CD14-positive monocyte (primary cell): ENCODE measurements at regions not wholly inside any gene's neighbourhood (a gene's known extent, or its start where the extent isn't known, plus 50 kb on each side); places are given as distances from the start of the nearest gene placed in this dataset.
"Not testable (repeated sequence)": the region's sequence is repeated elsewhere in the genome, so short reads cannot be mapped to it uniquely, and the experiment has no call there.

Source experiments
- DNase-seq, 3 donors: peaks; one replicate each; pipeline ENCODE4 v3.0.0-alpha.2; 2011 to 2022
- H2AFZ ChIP-seq: 2 replicates; pipeline ENCODE4 v1.6.0; 2012; ENCODE audit warnings: mild to moderate bottlenecking, low read depth, low read length, inconsistent platforms; ENCODE audit not compliant: insufficient read depth, poor library complexity, severe bottlenecking
- H3K27ac ChIP-seq, 2 donors: 1 replicate in 1 of 2; 2 replicates in 1 of 2; pipeline ENCODE4 v1.5.1; 2012 to 2013; ENCODE audit warnings: low read length in 2 of 2, control low read depth in 1 of 2, inconsistent platforms in 1 of 2, low read depth in 1 of 2, mild to moderate bottlenecking in 1 of 2
- H3K27me3 ChIP-seq, 2 donors: one replicate each; pipeline versions ENCODE4 v1.6.0 to v1.6.1; 2011 to 2013; ENCODE audit warnings: low read length in 2 of 2; ENCODE audit not compliant: control insufficient read depth in 2 of 2, insufficient read depth in 2 of 2
- H3K36me3 ChIP-seq, 2 donors: replicated peaks in 1 of 2; 1 replicate in 1 of 2; 2 replicates in 1 of 2; pipeline versions ENCODE4 v1.5.1 to v1.6.1; 2012 to 2013; ENCODE audit warnings: low read length in 2 of 2, control low read depth in 1 of 2, inconsistent platforms in 1 of 2, mild to moderate bottlenecking in 1 of 2; ENCODE audit not compliant: insufficient read depth in 2 of 2, control insufficient read depth in 1 of 2
- H3K4me1 ChIP-seq, 2 donors: 1 replicate in 1 of 2; 2 replicates in 1 of 2; pipeline versions ENCODE4 v1.5.1 to v1.6.1; 2012 to 2013; ENCODE audit warnings: low read length in 2 of 2, control low read depth in 1 of 2, inconsistent platforms in 1 of 2, mild to moderate bottlenecking in 1 of 2, moderate library complexity in 1 of 2; ENCODE audit not compliant: insufficient read depth in 2 of 2, control insufficient read depth in 1 of 2
- H3K4me2 ChIP-seq: replicated peaks from 2 replicates; pipeline ENCODE3; 2012; ENCODE audit warnings: low read length, moderate library complexity, mild to moderate bottlenecking; ENCODE audit not compliant: poor library complexity, severe bottlenecking; ENCODE audit errors: extremely low read depth
- H3K4me3 ChIP-seq, 3 experiments: fragments of 200-600 bp in 1 of 3; sonication (generic) in 1 of 3; replicated peaks in 1 of 3; 1 replicate in 2 of 3; 2 replicates in 1 of 3; pipeline ENCODE4 v1.5.1; 2011 to 2013; ENCODE audit warnings: low read length in 3 of 3, mild to moderate bottlenecking in 3 of 3, control low read depth in 2 of 3, low read depth in 2 of 3, inconsistent platforms in 1 of 3, moderate library complexity in 1 of 3
- H3K79me2 ChIP-seq: 2 replicates; pipeline ENCODE4 v1.6.0; 2012; ENCODE audit warnings: mild to moderate bottlenecking, control low read depth, inconsistent platforms, low read length, moderate library complexity; ENCODE audit not compliant: insufficient read depth
- H3K9ac ChIP-seq: 2 replicates; pipeline ENCODE4 v1.6.0; 2017; ENCODE audit warnings: low read length, mild to moderate bottlenecking; ENCODE audit not compliant: insufficient read depth, poor library complexity, severe bottlenecking
- H3K9me3 ChIP-seq, 2 donors: replicated peaks in 1 of 2; 1 replicate in 1 of 2; 2 replicates in 1 of 2; pipeline versions ENCODE4 v1.5.1 to v1.6.1; 2012 to 2013; ENCODE audit warnings: low read length in 2 of 2, control low read depth in 1 of 2; ENCODE audit not compliant: control insufficient read depth in 1 of 2, insufficient read depth in 1 of 2
- H4K20me1 ChIP-seq: 2 replicates; pipeline ENCODE4 v1.6.0; 2012; ENCODE audit warnings: mild to moderate bottlenecking, low read length, control low read depth, moderate library complexity; ENCODE audit not compliant: insufficient read depth
- H3K27ac Mint-ChIP-seq, 7 donors: one replicate each; pipeline ENCODE4 v1.8.0; 2020; ENCODE audit warnings: mild to moderate bottlenecking in 7 of 7, mixed read lengths in 7 of 7, moderate library complexity in 6 of 7, inconsistent platforms in 2 of 7
- H3K27me3 Mint-ChIP-seq, 3 donors: one replicate each; pipeline ENCODE4 v1.8.0; 2021 to 2022; ENCODE audit warnings: low read depth in 3 of 3, mild to moderate bottlenecking in 3 of 3, mixed read lengths in 3 of 3, moderate library complexity in 3 of 3, inconsistent platforms in 1 of 3
- H3K36me3 Mint-ChIP-seq, 2 donors: one replicate each; pipeline ENCODE4 v1.8.0; 2020; ENCODE audit warnings: mixed read lengths in 2 of 2, inconsistent platforms in 1 of 2, mild to moderate bottlenecking in 1 of 2
- H3K4me1 Mint-ChIP-seq: one replicate; pipeline ENCODE4 v1.8.0; 2020; ENCODE audit warnings: mild to moderate bottlenecking, mixed read lengths
- H3K4me3 Mint-ChIP-seq, 2 donors: one replicate each; pipeline ENCODE4 v1.8.0; 2020; ENCODE audit warnings: mild to moderate bottlenecking in 2 of 2, mixed read lengths in 2 of 2, moderate library complexity in 1 of 2
- H3K9me3 Mint-ChIP-seq, 7 donors: one replicate each; pipeline ENCODE4 v1.8.0; 2020 to 2022; ENCODE audit warnings: mixed read lengths in 7 of 7, mild to moderate bottlenecking in 6 of 7, moderate library complexity in 6 of 7, inconsistent platforms in 2 of 7
- CTCF ChIP-seq: fragments of 200-600 bp; IDR thresholded peaks from one replicate; pipeline ENCODE4 v1.8.0; 2022; ENCODE audit warnings: antibody characterized with exemption, mild to moderate bottlenecking
- WGBS: methylation state at CpG from one replicate; pipeline ENCODE4 v1.1.5; 2013; ENCODE audit warnings: missing lambda C conversion rate; ENCODE audit not compliant: insufficient coverage; 5-methylcytosine and 5-hydroxymethylcytosine counted together
- intact Hi-C, 2 donors: fragments of 100-400 bp; cut with micrococcal nuclease; formaldehyde crosslinking; loops; one replicate each; pipeline versions ENCODE4 v1.15.0 to v1.15.1; 2023

DNA sequence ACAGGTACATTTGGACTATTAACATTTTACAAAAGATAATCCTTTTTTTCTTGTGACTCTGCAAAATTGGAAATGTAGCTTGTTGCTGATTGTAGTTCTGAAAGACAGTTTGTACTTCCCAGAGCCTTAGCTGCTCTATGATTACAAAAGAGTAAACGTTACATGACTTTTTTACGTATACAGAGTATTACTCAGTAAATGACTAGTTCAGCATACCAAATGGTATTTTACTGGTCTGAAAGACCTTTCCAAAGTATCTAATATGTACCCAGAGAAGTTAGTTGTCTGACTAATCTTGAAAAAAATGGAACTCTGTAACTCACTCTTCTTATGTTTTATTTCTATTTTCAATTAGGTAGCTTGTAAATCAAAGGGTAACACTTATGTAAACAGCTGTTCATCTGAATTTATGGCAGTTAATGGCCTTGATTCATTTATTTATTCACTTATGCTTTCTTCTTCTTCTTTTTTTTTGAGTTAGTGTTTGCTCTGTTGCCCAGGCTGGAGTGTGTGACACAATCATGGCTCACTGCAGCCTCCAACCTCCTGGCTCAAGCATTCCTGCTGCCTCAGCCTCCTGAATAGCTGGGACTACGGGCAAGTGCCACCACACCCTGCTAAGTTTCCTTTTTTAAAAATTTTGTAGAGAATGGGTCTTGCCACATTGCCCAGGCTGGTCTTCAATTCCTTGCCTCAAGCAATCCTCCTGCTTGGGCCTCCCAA, 151.7 kb downstream of the C3orf38 start:
- Histone ChIP-seq H3K9me3 (peaks cover 5% of the 10 kb centered on the region in 2 donors), H3K4me2 (no peak overlapping the region), H3K27ac (no peak overlapping the region), H2AFZ (no peak overlapping the region), H4K20me1 (no peaks in the 10 kb centered on the region), H3K4me1 (no peaks in the 10 kb centered on the region), H3K36me3 (no peaks in the 10 kb centered on the region), H3K27me3 (no peaks in the 10 kb centered on the region), H3K9ac (no peak overlapping the region), H3K79me2 (no peaks in the 10 kb centered on the region), H3K4me3 (no peak overlapping the region)
- H3K4me1 Mint-ChIP-seq: no peaks in the 10 kb centered on the region
- peaks cover 0 to 2% (median 0%) of the 10 kb centered on the region in 3 donors for H3K27me3 Mint-ChIP-seq
- H3K36me3 Mint-ChIP-seq: no peaks in the 10 kb centered on the region
- intact Hi-C loops: no loop called here
- no peak for TF ChIP-seq CTCF
- H3K4me3 Mint-ChIP-seq: no peak overlapping the region
- no peak overlapping the region for H3K27ac Mint-ChIP-seq
- DNase-seq: no peak
- WGBS: no CpG with 5 or more reads among the region's 3 CpGs
- H3K9me3 Mint-ChIP-seq: peaks cover 2 to 8% (median 5%) of the 10 kb centered on the region in 7 donors

DNA sequence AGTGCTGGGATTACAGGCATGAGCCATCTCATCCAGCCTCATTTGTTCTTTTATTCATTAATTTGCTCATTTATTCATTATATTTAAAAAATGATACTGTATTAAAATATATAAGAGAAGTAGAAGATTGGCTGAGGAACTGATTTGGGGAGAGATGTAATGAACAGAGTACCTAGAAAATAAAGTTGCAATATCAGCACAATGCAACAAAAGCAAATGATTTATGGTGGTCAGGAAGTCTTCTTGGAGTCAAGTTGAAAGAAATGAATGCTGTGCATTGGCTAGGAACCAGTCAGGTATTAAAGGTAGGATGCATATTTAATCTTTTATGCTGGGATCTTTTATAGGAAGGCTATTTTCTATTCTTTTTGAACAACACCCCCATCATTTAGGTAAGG, 152.2 kb downstream of the C3orf38 start:
- Mint-ChIP-seq H3K36me3 (no peaks in the 10 kb centered on the region), H3K4me1 (no peaks in the 10 kb centered on the region), H3K27ac (no peak overlapping the region), H3K27me3 (peaks cover 0 to 2% (median 0%) of the 10 kb centered on the region in 3 donors), H3K9me3 (peaks cover 2 to 8% (median 5%) of the 10 kb centered on the region in 7 donors), H3K4me3 (no peak overlapping the region)
- Histone ChIP-seq H3K9me3 (peaks cover 5% of the 10 kb centered on the region in 2 donors), H3K36me3 (no peaks in the 10 kb centered on the region), H3K27ac (no peak overlapping the region), H3K27me3 (no peaks in the 10 kb centered on the region), H3K4me3 (no peak overlapping the region), H3K9ac (no peak overlapping the region), H4K20me1 (no peaks in the 10 kb centered on the region), H3K79me2 (no peaks in the 10 kb centered on the region), H2AFZ (no peak overlapping the region), H3K4me1 (no peaks in the 10 kb centered on the region), H3K4me2 (no peak overlapping the region)
- no peak for DNase-seq
- intact Hi-C loops: no loop called here
- TF ChIP-seq CTCF: no peak

- H3K27me3 Mint-ChIP-seq, H3K36me3 ChIP-seq, H3K9me3 ChIP-seq, H4K20me1 ChIP-seq, H3K79me2 ChIP-seq, H3K9ac ChIP-seq, H3K27me3 ChIP-seq, H3K9me3 Mint-ChIP-seq, H2AFZ ChIP-seq, H3K36me3 Mint-ChIP-seq, H3K4me1 ChIP-seq, H3K4me3 ChIP-seq, intact Hi-C loops, DNase-seq, H3K4me3 Mint-ChIP-seq, H3K27ac ChIP-seq, H3K27ac Mint-ChIP-seq, H3K4me2 ChIP-seq, H3K4me1 Mint-ChIP-seq: not testable (repeated sequence)
- 97% methylated on average over 20 of the region's 30 CpGs for whole genome bisulfite sequencing
These were observed 153.7 kb downstream of the C3orf38 start for GRCh38 chr3:88303331-88303904.
